ENCODE measurements at regions not wholly inside any gene's neighbourhood (a gene's known extent, or its start where the extent isn't known, plus 50 kb on each side); places are given as distances from the start of the nearest gene placed in this dataset.

DNA sequence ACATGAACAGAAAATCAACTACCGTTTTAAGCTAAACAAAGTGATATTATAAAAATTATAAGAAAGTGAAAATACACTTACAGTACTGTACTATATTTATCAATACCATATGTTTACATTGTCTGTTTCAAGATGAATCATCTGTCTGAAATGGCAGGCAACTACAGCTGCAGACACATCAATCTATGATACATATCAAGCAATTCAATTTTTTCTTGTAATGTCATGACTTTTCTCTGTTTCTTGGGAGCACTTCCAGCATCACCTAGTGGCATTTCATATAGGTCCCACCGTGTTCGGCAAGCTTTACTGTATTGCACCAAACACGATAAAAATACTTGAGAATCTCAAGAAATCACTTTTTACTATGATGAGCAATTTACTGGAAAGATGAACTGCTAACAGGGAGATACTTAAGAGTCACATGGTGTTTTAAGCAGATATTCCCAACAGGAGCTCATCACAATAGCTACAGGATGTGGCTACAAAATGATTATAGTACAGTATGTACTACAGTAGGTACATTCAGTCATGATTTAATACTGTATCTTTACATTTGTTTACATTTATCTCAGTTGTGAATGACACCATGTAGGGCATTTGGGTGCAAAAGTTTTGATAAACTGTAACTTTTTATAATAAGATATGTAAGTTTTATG, 207.4 kb downstream of the ADAM29 start:
- POLR2A ChIA-PET: interaction anchor here (0.7 to 1.7 kb wide), 5 partner anchors 11 to 74 kb away, joined by 3 to 5 read pairs (median 3); no protein-coding TSS in a partner anchor

DNA sequence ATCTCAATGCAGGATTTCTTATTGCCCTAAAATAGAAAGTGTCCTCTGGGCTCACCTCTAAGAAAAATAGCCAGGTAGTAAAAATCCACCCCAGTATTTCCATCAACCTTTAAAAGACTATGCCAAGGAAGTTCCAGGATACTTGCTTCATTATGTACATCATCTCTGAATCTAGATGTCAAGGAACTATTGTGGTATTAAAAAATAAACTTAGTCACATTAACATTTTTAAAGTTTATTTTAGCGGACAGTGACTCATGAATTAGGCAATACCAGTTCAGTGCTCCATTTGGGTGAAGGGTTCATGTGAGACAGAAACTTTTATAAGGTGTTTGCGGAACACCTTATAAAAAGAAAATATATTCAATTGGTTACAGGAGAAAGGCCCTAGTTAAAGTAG, 209.2 kb downstream of the ADAM29 start:
- Histone ChIP-seq H3K79me2 (ENCODE audit: insufficient read depth, low read depth, low read length) (no peaks in the 10 kb centered on the region), H3K9me2 (ENCODE audit: insufficient read depth, low read length) (no peaks in the 10 kb centered on the region), H3K36me3 (ENCODE audit: insufficient read depth, low read length) (peaks cover 1% of the 10 kb centered on the region; the same call in 1 of the 2 replicates), H3K4me1 (ENCODE audit: insufficient read depth, low read length, poor library complexity, severe bottlenecking) (peaks cover 4% of the 10 kb centered on the region), H3K9me3 (ENCODE audit: low read length) (peaks cover 26% of the 10 kb centered on the region; the same call in 1 of the 2 replicates), H2AFZ (ENCODE audit: low read length) (no peak overlapping the region), H3K4me2 (ENCODE audit: low read length) (no peak overlapping the region), H3K27ac (ENCODE audit: low read depth, low read length, poor library complexity, severe bottlenecking) (no peak overlapping the region), H3K4me3 (ENCODE audit: low read depth, low read length, poor library complexity, severe bottlenecking) (no peak overlapping the region), H4K20me1 (ENCODE audit: insufficient read depth, low read length) (no peaks in the 10 kb centered on the region)
- POLR2A ChIA-PET: no interaction called here
- DNase-seq (ENCODE audit: low spot score): no peak
- no TSS peak for BruUV-seq (replicated peaks)
- TF ChIP-seq CTCF (conservative IDR thresholded peaks at IDR 0.05; ENCODE audit: low read length): no peak
- no peak for TF ChIP-seq EZH2phosphoT487 (IDR thresholded peaks at IDR 0.05; ENCODE audit: borderline replicate concordance, low read depth, low read length)
- intact Hi-C loops (cut with micrococcal nuclease; ENCODE audit: unreplicated experiment): no loop called here
- CTCF ChIA-PET (ENCODE audit: unreplicated experiment): no interaction called here

More for the DNA sequence above, 207.4 kb downstream of the ADAM29 start:
- Histone ChIP-seq H2AFZ (ENCODE audit: low read length) (peak overlapping the region; percentile 12; the same call in 1 of the 2 replicates), H4K20me1 (ENCODE audit: insufficient read depth, low read length) (no peaks in the 10 kb centered on the region), H3K4me1 (ENCODE audit: insufficient read depth, low read length, poor library complexity, severe bottlenecking) (peaks cover 4% of the 10 kb centered on the region), H3K9me3 (ENCODE audit: low read length) (peaks cover 44% of the 10 kb centered on the region), H3K36me3 (ENCODE audit: insufficient read depth, low read length) (peaks cover 17% of the 10 kb centered on the region; the same call in 1 of the 2 replicates), H3K79me2 (ENCODE audit: insufficient read depth, low read depth, low read length) (no peaks in the 10 kb centered on the region), H3K27ac (ENCODE audit: low read depth, low read length, poor library complexity, severe bottlenecking) (no peak overlapping the region), H3K4me2 (ENCODE audit: low read length) (no peak overlapping the region), H3K9me2 (ENCODE audit: insufficient read depth, low read length) (no peaks in the 10 kb centered on the region), H3K4me3 (ENCODE audit: low read depth, low read length, poor library complexity, severe bottlenecking) (no peak overlapping the region)
- BruUV-seq (replicated peaks): no TSS peak
- DNase-seq (ENCODE audit: low spot score): no peak
- intact Hi-C loops (cut with micrococcal nuclease; ENCODE audit: unreplicated experiment): no loop called here
- TF ChIP-seq CTCF (conservative IDR thresholded peaks at IDR 0.05; ENCODE audit: low read length) (0 out of 2 replicates have a peak, but pooled peaks have one; percentile 7), EZH2phosphoT487 (IDR thresholded peaks at IDR 0.05; ENCODE audit: borderline replicate concordance, low read depth, low read length) (no peak)
- CTCF ChIA-PET (ENCODE audit: unreplicated experiment): no interaction called here

DNA sequence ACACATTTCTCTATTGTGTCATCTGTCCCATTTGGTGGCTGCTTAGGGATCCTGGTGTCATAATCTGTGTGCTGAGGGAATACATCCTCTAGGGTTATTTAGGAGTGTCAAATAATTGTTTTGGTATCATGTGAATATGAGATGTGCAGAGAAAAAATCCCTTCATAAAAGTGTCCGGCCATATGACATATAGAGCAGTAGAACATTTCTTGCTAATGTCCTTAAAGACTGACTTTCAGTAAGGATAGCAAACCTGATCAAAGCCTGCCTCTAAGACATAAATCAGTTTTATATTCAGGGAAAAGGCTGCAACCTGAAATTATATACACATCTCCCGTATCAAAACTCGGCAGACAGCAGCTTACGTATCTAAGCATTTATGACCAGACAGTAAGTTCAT, 211.6 kb downstream of the ADAM29 start:
- no peak overlapping the region for H3K4me3 ChIP-seq (ENCODE audit: low read depth, low read length, poor library complexity, severe bottlenecking)

More for the DNA sequence above, 211.6 kb downstream of the ADAM29 start:
- intact Hi-C loops (cut with micrococcal nuclease; ENCODE audit: unreplicated experiment): no loop called here
- BruUV-seq (replicated peaks): no TSS peak
- Histone ChIP-seq H3K79me2 (ENCODE audit: insufficient read depth, low read depth, low read length) (no peaks in the 10 kb centered on the region), H3K27ac (ENCODE audit: low read depth, low read length, poor library complexity, severe bottlenecking) (no peak overlapping the region), H3K9me3 (ENCODE audit: low read length) (peaks cover 7% of the 10 kb centered on the region; the same call in 1 of the 2 replicates), H2AFZ (ENCODE audit: low read length) (no peak overlapping the region; the same call in 1 of the 2 replicates), H3K36me3 (ENCODE audit: insufficient read depth, low read length) (no peaks in the 10 kb centered on the region; the same call in 1 of the 2 replicates), H4K20me1 (ENCODE audit: insufficient read depth, low read length) (no peaks in the 10 kb centered on the region), H3K4me1 (ENCODE audit: insufficient read depth, low read length, poor library complexity, severe bottlenecking) (peaks cover 4% of the 10 kb centered on the region), H3K9me2 (ENCODE audit: insufficient read depth, low read length) (no peaks in the 10 kb centered on the region), H3K4me2 (ENCODE audit: low read length) (no peak overlapping the region)
- ChIA-PET POLR2A (interaction anchor here (1.7 kb wide), 1 partner anchor 9 kb away, joined by 4 read pairs; no protein-coding TSS in a partner anchor), CTCF (ENCODE audit: unreplicated experiment) (no interaction called here)
- no peak for DNase-seq (ENCODE audit: low spot score)
- TF ChIP-seq EZH2phosphoT487 (IDR thresholded peaks at IDR 0.05; ENCODE audit: borderline replicate concordance, low read depth, low read length) (no peak), CTCF (conservative IDR thresholded peaks at IDR 0.05; ENCODE audit: low read length) (no peak)

Data from OCI-LY7 (cell line).